ENCODE measurements at regions not wholly inside any gene's neighbourhood (a gene's known extent, or its start where the extent isn't known, plus 50 kb on each side); places are given as distances from the start of the nearest gene placed in this dataset.

GRCh38 chr3:104521606-104522336, 844.9 kb upstream of the ALCAM start:
- TF ChIP-seq POLR2A (IDR thresholded peaks at IDR 0.05): no peak
- TF ChIP-seq, protein P1, sequence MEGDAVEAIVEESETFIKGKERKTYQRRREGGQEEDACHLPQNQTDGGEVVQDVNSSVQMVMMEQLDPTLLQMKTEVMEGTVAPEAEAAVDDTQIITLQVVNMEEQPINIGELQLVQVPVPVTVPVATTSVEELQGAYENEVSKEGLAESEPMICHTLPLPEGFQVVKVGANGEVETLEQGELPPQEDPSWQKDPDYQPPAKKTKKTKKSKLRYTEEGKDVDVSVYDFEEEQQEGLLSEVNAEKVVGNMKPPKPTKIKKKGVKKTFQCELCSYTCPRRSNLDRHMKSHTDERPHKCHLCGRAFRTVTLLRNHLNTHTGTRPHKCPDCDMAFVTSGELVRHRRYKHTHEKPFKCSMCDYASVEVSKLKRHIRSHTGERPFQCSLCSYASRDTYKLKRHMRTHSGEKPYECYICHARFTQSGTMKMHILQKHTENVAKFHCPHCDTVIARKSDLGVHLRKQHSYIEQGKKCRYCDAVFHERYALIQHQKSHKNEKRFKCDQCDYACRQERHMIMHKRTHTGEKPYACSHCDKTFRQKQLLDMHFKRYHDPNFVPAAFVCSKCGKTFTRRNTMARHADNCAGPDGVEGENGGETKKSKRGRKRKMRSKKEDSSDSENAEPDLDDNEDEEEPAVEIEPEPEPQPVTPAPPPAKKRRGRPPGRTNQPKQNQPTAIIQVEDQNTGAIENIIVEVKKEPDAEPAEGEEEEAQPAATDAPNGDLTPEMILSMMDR (IDR thresholded peaks at IDR 0.05): no peak
